Cerebellar nuclear complex (tissue), 1 donor: ENCODE measurements at regions not wholly inside any gene's neighbourhood (a gene's known extent, or its start where the extent isn't known, plus 50 kb on each side); places are given as distances from the start of the nearest gene placed in this dataset.

Source experiments
- DNase-seq, 2 experiments: peaks; one replicate each; lab custom pipeline; 2025; lab: John Stamatoyannopoulos, UW

DNA sequence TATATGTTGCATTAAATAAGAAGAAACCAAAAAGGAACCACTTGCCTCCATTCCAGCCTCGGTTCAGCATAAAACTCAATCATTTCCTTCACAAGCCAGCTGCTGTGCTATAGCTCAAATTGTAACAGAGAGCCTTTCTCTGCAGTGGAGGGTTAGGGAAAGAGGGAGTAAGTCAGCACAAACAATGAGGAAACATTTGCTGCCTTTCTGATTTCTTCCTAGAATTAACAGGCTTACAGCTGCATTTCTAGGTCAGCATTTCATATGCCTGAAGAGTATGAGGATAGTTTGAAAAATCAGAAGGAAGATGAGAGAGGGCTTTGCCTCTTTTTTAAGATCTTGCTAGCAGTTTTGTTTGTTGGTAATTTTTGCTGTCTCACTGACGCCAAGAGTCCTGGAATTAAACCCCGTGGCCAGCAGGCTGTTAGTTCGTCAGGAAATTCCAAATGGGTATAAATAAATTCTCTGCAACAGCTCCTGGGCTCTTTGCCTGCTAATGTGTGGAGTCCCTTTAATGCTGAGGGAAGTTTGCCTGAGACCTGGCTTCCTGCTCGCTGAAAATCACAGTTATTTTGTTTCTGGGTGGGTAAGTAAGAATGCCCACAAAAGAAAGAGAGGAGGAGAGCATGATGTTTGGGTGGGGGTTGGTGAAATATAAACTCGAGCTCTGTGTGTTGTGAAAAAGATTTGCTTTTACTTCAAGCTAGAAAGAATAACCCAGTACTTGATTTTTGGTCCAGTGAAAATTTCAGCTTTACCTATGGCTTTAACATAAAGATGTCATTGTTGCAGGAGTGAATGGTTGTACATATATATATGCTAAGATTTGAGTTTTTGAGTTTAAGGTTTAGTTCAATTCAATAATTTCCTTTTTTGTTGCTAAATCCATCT lies 148.1 kb upstream of the DMRT1 start:
- DNase-seq: peak; percentile 47 to 91

DNA sequence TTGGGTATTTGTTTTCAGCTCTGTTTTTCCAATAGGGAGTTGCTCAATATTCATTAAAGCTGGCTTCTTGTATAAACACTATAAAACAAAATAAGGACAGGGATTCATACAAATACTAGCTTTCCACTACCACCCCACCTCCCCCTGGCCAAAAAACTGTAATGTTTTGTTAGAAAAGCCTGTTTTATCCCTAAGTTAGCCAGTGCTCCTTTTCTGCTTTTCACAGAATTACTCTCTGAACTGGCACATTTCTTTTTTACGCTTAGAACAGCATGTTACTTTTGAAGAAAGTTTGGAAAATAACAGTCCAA lies 147.4 kb upstream of the DMRT1 start:
- no peak for DNase-seq

DNA sequence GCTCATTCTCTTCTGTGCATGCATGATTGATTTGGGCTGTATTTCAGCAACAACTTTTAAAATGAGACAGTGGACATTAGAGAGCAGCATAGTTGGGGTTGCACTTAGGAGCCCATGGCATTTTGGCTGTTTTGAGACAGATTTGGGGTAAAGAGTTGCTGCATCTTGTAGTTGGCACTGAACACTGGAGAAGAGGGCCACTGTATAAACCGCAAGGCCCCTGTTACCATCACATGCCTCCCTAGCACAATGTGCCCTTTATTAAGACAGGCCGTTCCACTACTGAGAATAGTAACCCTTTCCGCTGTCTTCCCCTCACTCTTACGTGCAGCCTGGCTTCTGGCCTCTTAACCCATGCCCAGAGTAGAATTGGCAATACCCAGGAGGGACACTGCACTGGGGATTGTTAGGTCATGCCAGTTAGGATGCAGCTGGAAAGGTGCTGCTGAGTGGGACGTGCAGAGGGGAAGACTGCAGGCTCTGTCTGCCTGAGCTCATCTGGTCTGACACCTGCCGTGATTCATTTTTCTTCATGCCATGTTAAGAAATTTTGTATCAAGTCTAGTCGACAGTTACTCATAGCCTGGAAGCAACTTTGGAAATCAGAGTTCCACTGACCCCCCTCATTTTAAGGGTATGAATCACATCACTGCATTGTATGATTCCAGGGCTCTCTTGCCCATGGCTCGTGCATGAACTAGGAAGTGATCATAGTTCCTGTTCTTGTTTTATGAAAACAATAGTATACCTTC lies 146.9 kb upstream of the DMRT1 start:
- DNase-seq: no peak

DNA sequence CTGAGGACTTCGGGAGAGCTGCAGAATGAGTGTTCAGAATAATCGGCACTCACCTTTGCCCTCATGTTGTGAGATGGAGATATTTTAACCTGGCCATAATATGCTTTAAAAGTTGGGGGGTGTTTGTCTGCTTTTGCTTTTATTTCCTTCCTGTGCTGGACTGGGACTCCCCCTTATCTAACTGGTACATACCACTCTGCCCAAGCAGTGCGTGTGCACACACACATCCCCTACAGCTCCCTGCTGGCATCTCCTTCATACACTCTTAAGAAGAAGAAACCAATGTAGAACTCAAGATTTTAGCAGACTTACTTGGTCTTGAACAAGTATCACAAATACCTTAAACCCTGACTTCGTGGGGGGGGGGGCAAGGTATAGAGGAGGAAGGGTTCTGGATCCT lies 146.2 kb upstream of the DMRT1 start:
- no peak for DNase-seq

DNA sequence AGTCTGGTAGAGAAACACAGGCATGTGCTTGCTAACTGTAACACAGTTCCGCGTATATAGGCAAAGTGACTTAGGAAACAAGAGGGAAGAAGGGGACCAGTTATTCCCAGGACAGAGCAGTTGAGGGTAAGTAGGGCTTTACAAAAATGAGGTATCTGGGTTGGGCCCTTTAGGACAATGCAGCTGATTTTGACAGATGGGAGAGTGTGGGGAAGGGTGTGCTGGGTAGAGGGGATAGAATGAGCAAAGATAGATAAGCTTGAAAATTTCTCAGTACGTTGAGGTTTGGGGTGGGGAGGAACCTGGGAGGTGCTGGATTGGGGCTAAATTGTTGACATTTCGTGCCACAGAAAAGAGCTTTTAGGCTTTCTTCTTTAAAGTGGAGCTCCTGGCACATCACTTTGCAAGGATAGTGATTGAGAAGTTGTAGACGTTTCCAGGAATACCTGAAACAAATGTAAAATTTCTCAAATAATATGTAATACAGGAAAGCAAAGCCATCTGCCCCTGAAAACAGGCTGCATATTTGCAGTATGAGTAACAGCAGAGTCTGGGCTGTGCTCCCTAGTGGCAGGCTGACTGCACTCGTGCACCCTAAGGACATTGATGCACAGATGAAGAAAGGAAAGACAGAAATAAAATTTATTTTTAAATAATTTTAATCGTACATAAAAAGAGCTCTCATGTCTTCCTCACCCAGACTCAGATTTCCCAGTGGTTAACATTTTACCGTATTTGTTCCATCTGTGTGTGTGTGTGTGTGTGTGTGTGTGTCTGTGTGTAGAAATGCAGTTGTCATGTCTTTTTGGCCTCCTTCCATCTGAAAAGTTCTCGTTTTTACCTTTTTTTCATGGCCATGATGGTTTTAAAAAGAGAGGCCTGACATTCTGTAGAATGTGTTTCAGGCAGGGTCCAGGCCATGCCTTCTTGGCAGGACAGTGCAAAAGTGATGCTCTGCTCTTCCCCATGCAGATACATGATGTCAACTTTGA lies 144.9 kb upstream of the DMRT1 start:
- DNase-seq: no peak

DNA sequence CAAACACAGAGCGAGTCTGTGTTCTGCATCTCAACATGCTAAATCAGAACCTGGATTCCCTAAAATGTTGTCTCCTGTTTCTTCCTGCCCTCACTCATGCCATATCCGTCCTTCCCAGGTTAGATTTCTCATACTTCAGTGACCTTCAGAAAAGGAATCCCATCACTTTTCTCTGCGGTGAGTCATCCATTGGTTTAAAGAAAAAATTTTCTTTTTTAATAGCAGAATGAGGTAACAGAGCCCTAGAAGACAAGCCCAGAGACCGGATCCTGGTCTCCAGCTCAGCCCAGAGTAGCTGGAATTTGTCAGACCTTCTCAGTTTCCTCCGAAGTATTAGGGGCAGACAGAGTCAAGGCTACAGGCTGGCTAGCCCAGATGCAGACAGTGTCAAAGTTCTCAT lies 143.2 kb upstream of the DMRT1 start:
- DNase-seq: no peak

DNA sequence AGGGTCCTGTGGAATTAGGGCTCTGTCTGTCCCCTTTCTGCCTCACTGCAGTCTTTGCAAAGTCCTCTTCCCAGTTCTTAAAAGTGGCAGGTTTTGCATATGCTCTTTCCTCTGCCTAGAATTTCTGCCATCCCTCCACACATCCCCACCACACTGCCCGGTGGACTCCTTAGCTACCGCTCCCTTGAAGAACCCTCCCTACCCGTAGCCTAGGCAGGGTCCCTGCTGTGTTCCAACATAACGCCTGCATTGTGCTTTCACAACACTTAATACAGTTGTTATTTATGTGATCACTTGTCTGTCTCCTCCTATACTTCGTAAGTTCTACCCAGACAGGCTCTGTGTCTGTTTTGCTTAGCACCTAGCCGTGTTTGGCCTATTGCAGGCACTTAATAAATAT lies 142.5 kb upstream of the DMRT1 start:
- no peak for DNase-seq

DNA sequence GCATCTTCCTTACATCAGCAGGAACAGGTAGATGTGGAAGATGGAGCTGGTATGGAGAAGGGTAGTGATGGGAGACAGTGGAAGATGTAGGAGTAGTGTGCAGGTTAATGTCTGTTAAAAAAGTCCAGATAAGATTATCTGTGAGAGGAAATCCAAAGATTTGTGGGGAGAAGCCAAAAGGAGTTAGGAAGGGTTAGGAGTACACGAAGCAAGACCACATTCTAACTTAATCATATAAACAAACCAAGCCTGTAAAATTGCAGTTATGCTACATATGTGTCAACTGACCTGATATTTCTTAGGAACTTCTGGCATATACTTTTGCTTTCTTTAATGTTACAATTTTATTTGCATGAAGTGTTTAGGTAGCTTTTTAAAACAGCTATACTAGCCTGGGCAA lies 142.1 kb upstream of the DMRT1 start:
- no peak for DNase-seq

DNA sequence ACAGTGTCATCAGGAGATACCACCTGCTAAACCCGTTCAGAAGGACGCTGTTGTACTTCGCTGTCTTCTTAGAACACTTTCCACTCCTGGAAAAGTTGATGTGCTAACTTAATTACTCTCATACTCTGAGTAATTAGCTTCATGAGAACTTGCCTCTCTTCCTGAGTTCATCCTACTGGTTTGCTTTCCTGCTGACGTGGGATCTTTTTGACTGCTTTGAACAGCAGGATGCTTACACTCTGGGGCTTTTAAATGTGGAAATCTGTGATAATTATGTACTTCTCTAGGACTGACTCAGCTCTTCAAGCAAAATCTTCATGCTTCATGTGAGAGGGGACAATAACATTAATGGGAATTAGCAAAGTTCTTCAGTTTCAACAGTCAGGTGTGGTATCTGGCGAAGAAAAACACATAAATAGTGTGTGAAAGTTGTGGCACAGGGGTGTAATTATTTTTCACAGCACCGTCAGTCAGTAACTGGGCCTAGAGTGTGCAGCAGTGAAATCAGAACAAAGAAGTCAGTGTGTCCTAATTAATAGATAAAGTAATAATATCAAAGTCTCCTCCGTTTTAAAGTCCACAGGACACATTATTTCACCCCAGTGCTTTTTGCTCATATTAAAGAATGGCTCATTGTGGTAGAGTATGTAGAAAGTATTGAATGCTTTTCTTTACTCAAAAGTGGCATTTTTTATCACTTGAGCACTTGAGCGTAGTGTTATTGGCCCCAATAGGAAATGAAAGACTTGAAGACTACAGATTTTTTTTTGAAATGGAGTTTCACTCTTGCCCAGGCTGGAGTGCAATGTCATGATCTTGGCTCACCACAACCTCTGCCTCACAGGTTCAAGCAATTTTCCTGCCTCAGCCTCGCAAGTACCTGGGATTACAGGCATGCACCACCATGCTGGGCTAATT lies 140.9 kb upstream of the DMRT1 start:
- no peak for DNase-seq

DNA sequence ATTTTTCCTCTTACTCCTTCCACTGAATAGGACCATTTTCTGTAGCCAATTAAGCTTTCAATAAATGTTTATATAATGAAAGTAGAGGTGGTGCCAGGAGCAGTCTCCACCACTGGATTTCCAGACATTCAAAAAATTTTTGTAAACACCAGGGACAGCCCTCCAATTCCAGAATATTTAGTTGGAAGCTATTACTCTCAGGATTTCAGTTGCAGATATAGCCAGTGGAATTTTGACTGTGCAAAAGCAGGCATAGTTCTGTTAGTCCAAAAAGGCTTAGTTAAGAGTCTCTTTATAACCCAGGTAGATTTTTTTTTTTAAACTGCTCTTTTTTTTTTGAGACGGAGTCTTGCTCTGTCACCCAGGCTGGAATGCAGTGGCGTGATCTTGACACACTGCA lies 138.1 kb upstream of the DMRT1 start:
- no peak for DNase-seq

DNA sequence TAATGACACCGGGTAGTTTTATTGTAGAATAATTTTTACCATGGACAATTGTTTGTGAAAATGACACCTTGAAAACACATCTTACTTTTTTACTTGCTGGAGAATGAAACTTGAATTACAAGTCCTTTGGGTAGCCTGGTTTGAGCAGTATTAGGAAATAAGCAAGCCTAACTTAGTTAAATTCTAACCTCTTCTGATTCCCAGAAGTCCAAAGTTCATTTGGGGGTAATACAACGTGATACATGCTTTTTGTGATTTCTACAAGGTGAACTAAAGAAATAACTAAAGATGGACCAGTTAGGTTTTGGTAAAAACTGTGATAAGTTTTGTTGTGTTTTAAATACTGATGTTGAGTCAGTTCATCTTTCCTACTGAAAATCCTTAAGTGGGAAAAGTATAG lies 135.4 kb upstream of the DMRT1 start:
- no peak for DNase-seq

DNA sequence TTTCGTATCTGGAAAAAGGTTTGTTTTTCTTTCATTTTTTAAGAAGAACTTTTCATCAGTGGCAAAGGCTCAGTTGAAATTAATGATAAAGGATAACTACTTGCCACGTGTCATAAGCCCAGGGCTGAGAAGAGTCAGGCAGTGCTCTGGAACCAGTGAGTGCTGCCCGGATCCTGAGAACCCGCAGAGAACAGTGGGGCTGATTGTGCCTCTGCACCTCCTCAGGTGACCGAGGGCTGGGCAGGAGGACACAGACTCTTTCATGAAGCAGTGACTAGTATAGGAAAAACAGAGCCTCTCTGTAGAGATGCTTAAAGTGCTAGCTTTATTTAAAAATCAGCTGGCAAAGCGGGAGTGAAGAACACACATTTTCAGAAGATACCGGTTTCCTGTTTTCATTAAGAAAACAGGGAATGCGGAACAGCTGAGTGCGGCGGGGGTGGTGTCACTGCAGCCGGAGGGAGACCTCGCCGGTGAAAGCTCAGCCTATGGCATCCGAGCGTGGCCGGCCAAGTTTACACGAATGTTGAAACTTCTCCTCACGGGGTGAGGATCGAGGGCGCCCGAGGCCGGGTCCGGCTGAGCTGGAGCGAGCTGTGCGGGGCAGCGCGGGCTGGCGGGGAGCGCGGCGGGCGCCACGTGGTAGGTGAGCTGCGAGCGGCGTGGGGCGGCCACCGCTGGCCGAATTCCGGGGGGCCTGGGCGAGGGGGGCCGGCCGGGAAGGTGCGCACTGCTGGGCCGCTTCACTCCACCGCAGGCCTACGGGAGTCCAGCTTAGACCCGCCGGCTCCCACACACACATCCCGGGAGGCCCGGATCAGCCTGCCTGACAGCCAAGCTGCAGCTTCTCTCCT lies 134.7 kb upstream of the DMRT1 start:
- DNase-seq: peak in 1 of 2 experiments; percentile 46

DNA sequence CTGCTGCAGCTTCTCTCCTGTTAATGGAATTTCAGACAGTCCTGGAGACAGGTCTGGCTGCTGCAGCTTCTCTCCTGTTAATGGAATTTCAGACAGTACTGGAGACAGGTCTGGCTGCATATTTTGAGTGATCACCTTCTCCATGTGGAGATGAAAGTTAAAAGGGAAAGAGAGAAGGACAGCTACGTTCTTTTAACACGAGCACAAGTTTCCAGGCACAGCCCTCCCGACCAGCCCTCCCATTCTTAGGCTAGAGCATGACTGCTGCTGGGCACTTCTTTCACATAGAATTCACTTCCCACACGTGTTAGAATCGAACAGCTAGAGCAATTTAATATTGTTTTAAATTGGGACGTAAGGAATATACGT lies 133.3 kb upstream of the DMRT1 start:
- DNase-seq: peak in 1 of 2 experiments; percentile 54

DNA sequence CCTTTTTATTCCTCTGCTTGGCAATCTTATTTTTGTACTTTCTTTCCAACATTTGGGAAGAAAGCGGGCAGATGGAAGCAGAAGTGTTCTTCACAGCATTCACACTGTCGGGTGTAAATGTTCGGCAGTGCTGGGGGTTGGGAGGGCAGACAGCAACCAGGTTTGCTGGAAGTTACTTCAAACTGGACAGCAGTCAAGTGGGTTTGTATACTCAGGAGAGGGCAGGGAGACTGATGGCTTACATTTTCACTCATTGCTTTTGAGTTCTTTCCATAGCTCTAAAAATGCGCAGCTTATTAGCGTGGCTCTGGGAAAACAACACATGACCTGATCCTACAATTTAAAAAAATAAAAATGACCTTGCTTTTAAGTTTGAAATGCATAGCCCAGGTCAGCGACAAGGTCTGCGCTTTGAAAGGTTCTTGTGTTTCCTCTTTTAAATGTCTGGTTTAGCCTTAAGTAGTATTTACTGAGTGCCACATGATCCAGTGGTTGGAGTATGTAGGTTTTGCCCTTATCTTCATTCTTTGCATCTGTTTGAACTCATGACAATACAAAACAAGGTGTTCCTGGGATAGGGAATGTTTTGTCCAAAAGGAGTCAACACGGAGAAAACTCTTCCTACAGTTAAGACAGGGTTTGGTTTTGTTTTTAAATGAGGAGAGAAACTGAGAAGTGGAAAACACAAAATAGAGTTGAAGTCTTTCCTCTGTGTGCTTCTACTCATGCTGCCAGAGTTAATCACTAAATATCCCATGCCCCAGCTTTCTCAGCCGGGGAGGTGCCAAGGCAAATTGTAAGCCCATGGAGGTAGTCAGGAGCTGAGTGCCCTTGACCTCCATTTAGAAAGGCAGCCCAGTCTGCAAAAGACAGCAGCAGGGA lies 132.7 kb upstream of the DMRT1 start:
- no peak for DNase-seq

DNA sequence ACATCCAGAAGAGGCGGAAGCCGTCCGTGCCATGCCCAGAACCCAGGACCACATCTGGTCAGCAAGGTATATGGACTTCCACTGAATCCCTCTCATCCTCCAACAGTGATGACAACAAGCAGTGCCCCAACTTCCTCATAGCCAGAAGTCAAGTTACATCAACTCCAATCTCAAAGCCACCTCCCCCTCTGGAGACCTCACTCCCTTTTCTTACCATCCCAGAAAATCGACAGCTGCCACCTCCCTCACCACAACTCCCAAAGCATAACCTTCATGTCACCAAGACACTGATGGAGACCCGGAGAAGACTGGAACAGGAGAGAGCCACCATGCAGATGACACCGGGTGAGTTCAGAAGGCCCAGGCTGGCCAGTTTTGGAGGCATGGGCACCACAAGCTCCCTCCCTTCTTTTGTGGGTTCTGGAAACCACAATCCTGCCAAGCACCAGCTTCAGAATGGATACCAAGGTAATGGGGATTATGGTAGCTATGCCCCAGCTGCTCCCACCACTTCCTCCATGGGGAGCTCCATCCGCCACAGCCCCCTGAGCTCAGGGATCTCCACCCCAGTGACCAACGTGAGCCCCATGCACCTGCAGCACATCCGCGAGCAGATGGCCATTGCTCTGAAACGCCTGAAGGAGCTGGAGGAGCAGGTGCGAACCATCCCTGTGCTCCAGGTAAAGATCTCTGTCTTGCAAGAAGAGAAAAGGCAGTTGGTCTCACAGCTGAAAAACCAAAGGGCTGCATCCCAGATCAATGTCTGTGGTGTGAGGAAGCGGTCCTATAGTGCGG lies 130.3 kb upstream of the DMRT1 start:
- no peak for DNase-seq

DNA sequence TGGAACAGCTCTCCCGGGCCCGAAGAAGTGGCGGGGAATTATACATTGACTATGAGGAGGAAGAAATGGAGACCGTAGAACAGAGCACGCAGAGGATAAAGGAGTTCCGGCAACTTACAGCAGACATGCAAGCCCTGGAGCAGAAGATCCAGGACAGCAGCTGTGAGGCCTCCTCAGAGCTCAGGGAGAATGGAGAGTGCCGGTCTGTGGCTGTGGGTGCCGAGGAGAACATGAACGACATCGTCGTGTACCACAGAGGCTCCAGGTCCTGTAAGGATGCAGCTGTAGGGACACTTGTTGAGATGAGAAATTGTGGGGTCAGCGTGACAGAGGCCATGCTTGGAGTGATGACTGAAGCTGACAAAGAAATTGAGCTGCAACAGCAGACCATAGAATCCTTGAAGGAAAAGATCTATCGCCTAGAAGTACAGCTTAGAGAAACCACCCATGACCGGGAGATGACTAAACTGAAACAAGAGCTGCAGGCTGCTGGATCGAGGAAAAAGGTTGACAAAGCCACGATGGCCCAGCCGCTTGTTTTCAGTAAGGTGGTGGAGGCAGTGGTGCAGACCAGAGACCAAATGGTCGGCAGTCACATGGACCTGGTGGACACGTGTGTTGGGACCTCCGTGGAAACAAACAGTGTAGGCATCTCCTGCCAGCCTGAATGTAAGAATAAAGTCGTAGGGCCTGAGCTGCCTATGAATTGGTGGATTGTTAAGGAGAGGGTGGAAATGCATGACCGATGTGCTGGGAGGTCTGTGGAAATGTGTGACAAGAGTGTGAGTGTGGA lies 129.5 kb upstream of the DMRT1 start:
- DNase-seq: no peak

DNA sequence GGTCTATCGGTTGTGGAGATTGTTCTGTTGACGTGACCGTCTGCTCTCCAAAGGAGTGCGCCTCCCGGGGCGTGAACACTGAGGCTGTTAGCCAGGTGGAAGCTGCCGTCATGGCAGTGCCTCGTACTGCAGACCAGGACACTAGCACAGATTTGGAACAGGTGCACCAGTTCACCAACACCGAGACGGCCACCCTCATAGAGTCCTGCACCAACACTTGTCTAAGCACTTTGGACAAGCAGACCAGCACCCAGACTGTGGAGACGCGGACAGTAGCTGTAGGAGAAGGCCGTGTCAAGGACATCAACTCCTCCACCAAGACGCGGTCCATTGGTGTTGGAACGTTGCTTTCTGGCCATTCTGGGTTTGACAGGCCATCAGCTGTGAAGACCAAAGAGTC lies 128.9 kb upstream of the DMRT1 start:
- no peak for DNase-seq

DNA sequence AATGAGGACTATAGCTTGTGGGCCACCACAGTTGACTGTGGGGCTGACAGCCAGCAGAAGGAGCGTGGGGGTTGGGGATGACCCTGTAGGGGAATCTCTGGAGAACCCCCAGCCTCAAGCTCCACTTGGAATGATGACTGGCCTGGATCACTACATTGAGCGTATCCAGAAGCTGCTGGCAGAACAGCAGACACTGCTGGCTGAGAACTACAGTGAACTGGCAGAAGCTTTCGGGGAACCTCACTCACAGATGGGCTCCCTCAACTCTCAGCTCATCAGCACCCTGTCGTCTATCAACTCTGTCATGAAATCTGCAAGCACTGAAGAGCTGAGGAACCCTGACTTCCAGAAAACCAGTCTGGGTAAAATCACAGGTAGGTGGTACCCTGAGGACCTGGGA lies 128.4 kb upstream of the DMRT1 start:
- DNase-seq: no peak
